RPMI7951 (cell line): ENCODE measurements at regions not wholly inside any gene's neighbourhood (a gene's known extent, or its start where the extent isn't known, plus 50 kb on each side); places are given as distances from the start of the nearest gene placed in this dataset.

Experiments
- DNase-seq: peaks from one replicate; pipeline ENCODE4 v3.0.0-alpha.2; 2012; ENCODE audit warnings: low read depth

- DNase-seq, result no peak
Observed at GRCh38 chr21:27819299-27819698, 852.4 kb upstream of the ADAMTS5 start.

GRCh38 chr21:27818847-27819246, 852.0 kb upstream of the ADAMTS5 start:
- no peak for DNase-seq

- no peak for DNase-seq
Observed at GRCh38 chr21:27817902-27818623, 851.2 kb upstream of the ADAMTS5 start.

GRCh38 chr21:27817074-27817473, 850.2 kb upstream of the ADAMTS5 start:
- DNase-seq, result peak; percentile 6

GRCh38 chr21:27816301-27816700, 849.4 kb upstream of the ADAMTS5 start:
- DNase-seq, result no peak

GRCh38 chr21:27814226-27814625, 847.3 kb upstream of the ADAMTS5 start:
- no peak for DNase-seq

- peak; percentile 58 for DNase-seq
Observed at GRCh38 chr21:27813750-27814149, 846.9 kb upstream of the ADAMTS5 start.

- no peak for DNase-seq
Observed at GRCh38 chr21:27813344-27813743, 846.5 kb upstream of the ADAMTS5 start.

GRCh38 chr21:27812279-27812678, 845.4 kb upstream of the ADAMTS5 start:
- DNase-seq, result peak; percentile 27

- DNase-seq, result no peak
Observed at GRCh38 chr21:27808923-27809322, 842.0 kb upstream of the ADAMTS5 start.

GRCh38 chr21:27807596-27807995, 840.7 kb upstream of the ADAMTS5 start:
- peak; percentile 39 for DNase-seq

GRCh38 chr21:27806281-27806680, 839.4 kb upstream of the ADAMTS5 start:
- no peak for DNase-seq

- DNase-seq, result no peak
Observed at GRCh38 chr21:27805696-27806095, 838.8 kb upstream of the ADAMTS5 start.

GRCh38 chr21:27804515-27804914, 837.6 kb upstream of the ADAMTS5 start:
- DNase-seq, result peak; percentile 6

- DNase-seq, result no peak
Observed at GRCh38 chr21:27803571-27803970, 836.7 kb upstream of the ADAMTS5 start.

GRCh38 chr21:27802816-27803475, 836.1 kb upstream of the ADAMTS5 start:
- DNase-seq, result peak; percentile 66

GRCh38 chr21:27799861-27800260, 833.0 kb upstream of the ADAMTS5 start:
- DNase-seq, result no peak

GRCh38 chr21:27796106-27796505, 829.2 kb upstream of the ADAMTS5 start:
- DNase-seq, result peak; percentile 52

- no peak for DNase-seq
Observed at GRCh38 chr21:27795418-27795817, 828.5 kb upstream of the ADAMTS5 start.

- no peak for DNase-seq
Observed at GRCh38 chr21:27793901-27794300, 827.0 kb upstream of the ADAMTS5 start.

GRCh38 chr21:27787046-27787445, 820.2 kb upstream of the ADAMTS5 start:
- DNase-seq, result no peak

GRCh38 chr21:27779606-27780005, 812.7 kb upstream of the ADAMTS5 start:
- no peak for DNase-seq

GRCh38 chr21:27776925-27777553, 810.2 kb upstream of the ADAMTS5 start:
- DNase-seq, result no peak
